ENCODE measurements at regions not wholly inside any gene's neighbourhood (a gene's known extent, or its start where the extent isn't known, plus 50 kb on each side); places are given as distances from the start of the nearest gene placed in this dataset.

DNA sequence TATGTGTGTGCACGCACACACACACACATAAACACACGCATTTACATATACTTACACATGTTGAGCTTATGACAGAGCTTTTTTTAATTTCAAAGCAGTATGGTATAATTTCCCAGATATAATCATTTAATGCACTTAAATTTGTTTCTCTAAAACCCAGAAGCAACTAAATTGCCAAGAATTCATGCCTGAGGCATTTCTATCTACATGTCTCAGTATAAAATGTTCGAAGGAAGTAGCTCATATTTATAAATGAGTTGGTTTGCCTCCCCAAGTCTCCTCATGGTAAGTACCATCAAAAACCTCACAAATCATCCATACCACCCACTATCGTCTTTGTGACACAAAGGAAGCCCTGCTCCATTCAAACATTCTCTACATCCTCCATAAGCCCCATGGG, 130.6 kb downstream of the RPL22L1 start:
- TF ChIP-seq, protein P1, sequence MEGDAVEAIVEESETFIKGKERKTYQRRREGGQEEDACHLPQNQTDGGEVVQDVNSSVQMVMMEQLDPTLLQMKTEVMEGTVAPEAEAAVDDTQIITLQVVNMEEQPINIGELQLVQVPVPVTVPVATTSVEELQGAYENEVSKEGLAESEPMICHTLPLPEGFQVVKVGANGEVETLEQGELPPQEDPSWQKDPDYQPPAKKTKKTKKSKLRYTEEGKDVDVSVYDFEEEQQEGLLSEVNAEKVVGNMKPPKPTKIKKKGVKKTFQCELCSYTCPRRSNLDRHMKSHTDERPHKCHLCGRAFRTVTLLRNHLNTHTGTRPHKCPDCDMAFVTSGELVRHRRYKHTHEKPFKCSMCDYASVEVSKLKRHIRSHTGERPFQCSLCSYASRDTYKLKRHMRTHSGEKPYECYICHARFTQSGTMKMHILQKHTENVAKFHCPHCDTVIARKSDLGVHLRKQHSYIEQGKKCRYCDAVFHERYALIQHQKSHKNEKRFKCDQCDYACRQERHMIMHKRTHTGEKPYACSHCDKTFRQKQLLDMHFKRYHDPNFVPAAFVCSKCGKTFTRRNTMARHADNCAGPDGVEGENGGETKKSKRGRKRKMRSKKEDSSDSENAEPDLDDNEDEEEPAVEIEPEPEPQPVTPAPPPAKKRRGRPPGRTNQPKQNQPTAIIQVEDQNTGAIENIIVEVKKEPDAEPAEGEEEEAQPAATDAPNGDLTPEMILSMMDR (conservative IDR thresholded peaks at IDR 0.05; ENCODE audit: low read depth, low read length) = no peak
- no peak for TF ChIP-seq EZH2 (IDR thresholded peaks at IDR 0.05; ENCODE audit: borderline replicate concordance, low read depth, low read length, poor library complexity, severe bottlenecking)

Measured in A673 (cell line).